ENCODE measurements at regions not wholly inside any gene's neighbourhood (a gene's known extent, or its start where the extent isn't known, plus 50 kb on each side); places are given as distances from the start of the nearest gene placed in this dataset.

- Histone ChIP-seq H3K4me1 (ENCODE audit: insufficient read depth, low read length) (peaks cover 6% of the 10 kb centered on the region), H3K27ac (ENCODE audit: low read length) (no peak overlapping the region), H3K27me3 (ENCODE audit: low read length) (no peaks in the 10 kb centered on the region), H3K4me3 (ENCODE audit: low read length) (no peak overlapping the region), H3F3A (ENCODE audit: low read length, unreplicated experiment) (no peaks in the 10 kb centered on the region), H3K9me3 (ENCODE audit: low read length) (no peaks in the 10 kb centered on the region), H3K9ac (ENCODE audit: low read length) (no peak overlapping the region), H3K9me2 (replicated peaks; ENCODE audit: low read length) (no peaks in the 10 kb centered on the region), H4K20me1 (ENCODE audit: low read length) (no peaks in the 10 kb centered on the region), H3K79me2 (ENCODE audit: low read length) (no peaks in the 10 kb centered on the region), H3K4me2 (ENCODE audit: low read length) (no peak overlapping the region), H2AFZ (ENCODE audit: low read length) (no peak overlapping the region), H3K36me3 (ENCODE audit: low read depth, low read length) (no peaks in the 10 kb centered on the region)
- ChIA-PET CTCF (no interaction called here), POLR2A (ENCODE audit: unreplicated experiment) (interaction anchor here (0.6 kb wide), 1 partner anchor 770 kb away, joined by 13 read pairs; no protein-coding TSS in a partner anchor)
- no TSS peak for BruUV-seq (replicated peaks)
- ATAC-seq (no peak), DNase-seq (no peak)
- TF ChIP-seq EZH2phosphoT487 (IDR thresholded peaks at IDR 0.05; ENCODE audit: borderline replicate concordance, low read length) (no peak), EZH2 (IDR thresholded peaks at IDR 0.05; ENCODE audit: low read length, unreplicated experiment) (no peak), CTCF (conservative IDR thresholded peaks at IDR 0.05; ENCODE audit: low read depth, low read length) (no peak)
- intact Hi-C loops (cut with micrococcal nuclease) = no loop called here
These were observed 353.0 kb upstream of the TMTC1 start for GRCh38 chr12:30136696-30137095.

GRCh38 chr12:30135776-30136175 is 352.0 kb upstream of the TMTC1 start:
- Histone ChIP-seq H3K4me3 (ENCODE audit: low read length) (no peak overlapping the region), H3K27me3 (ENCODE audit: low read length) (no peaks in the 10 kb centered on the region), H4K20me1 (ENCODE audit: low read length) (no peaks in the 10 kb centered on the region), H2AFZ (ENCODE audit: low read length) (no peak overlapping the region), H3K9ac (ENCODE audit: low read length) (no peak overlapping the region), H3K79me2 (ENCODE audit: low read length) (no peaks in the 10 kb centered on the region), H3K4me1 (ENCODE audit: insufficient read depth, low read length) (peaks cover 6% of the 10 kb centered on the region), H3K36me3 (ENCODE audit: low read depth, low read length) (no peaks in the 10 kb centered on the region), H3F3A (ENCODE audit: low read length, unreplicated experiment) (no peaks in the 10 kb centered on the region), H3K27ac (ENCODE audit: low read length) (no peak overlapping the region), H3K9me2 (replicated peaks; ENCODE audit: low read length) (no peaks in the 10 kb centered on the region), H3K4me2 (ENCODE audit: low read length) (no peak overlapping the region), H3K9me3 (ENCODE audit: low read length) (no peaks in the 10 kb centered on the region)
- DNase-seq (no peak), ATAC-seq (no peak)
- no TSS peak for BruUV-seq (replicated peaks)
- TF ChIP-seq EZH2phosphoT487 (IDR thresholded peaks at IDR 0.05; ENCODE audit: borderline replicate concordance, low read length) (no peak), CTCF (conservative IDR thresholded peaks at IDR 0.05; ENCODE audit: low read depth, low read length) (no peak), EZH2 (IDR thresholded peaks at IDR 0.05; ENCODE audit: low read length, unreplicated experiment) (no peak)
- intact Hi-C loops (cut with micrococcal nuclease) = no loop called here
- ChIA-PET CTCF (no interaction called here), POLR2A (ENCODE audit: unreplicated experiment) (no interaction called here)

GRCh38 chr12:30134229-30134628 is 350.5 kb upstream of the TMTC1 start:
- ATAC-seq = peak; percentile 45; the same call in 1 of the 2 replicates
- no peaks in the 10 kb centered on the region for H3K79me2 ChIP-seq (ENCODE audit: low read length)
- TF ChIP-seq EZH2 (IDR thresholded peaks at IDR 0.05; ENCODE audit: low read length, unreplicated experiment) (no peak), CTCF (conservative IDR thresholded peaks at IDR 0.05; ENCODE audit: low read depth, low read length) (peak; percentile 58; the same call in 1 of the 2 replicates)
- H3K27me3 ChIP-seq (ENCODE audit: low read length) = no peaks in the 10 kb centered on the region
- peak overlapping the region; percentile 39; the same call in 1 of the 2 replicates for H3K4me2 ChIP-seq (ENCODE audit: low read length)
- no peak overlapping the region for H3K4me3 ChIP-seq (ENCODE audit: low read length)
- H3K9me2 ChIP-seq (replicated peaks; ENCODE audit: low read length) = no peaks in the 10 kb centered on the region
- H3F3A ChIP-seq (ENCODE audit: low read length, unreplicated experiment) = no peaks in the 10 kb centered on the region
- H3K9me3 ChIP-seq (ENCODE audit: low read length) = no peaks in the 10 kb centered on the region
- ChIA-PET POLR2A (ENCODE audit: unreplicated experiment) (interaction anchor here (0.6 kb wide), 1 partner anchor 892 kb away, joined by 3 read pairs; no protein-coding TSS in a partner anchor), CTCF (interaction anchor here (0.7 to 1.2 kb wide), 2 partner anchors 119 to 614 kb away, joined by 3 to 12 read pairs; no protein-coding TSS in a partner anchor)
- no peaks in the 10 kb centered on the region for H3K36me3 ChIP-seq (ENCODE audit: low read depth, low read length)
- H4K20me1 ChIP-seq (ENCODE audit: low read length) = no peaks in the 10 kb centered on the region
- BruUV-seq (replicated peaks) = no TSS peak
- peak; percentile 64 for DNase-seq
- H3K4me1 ChIP-seq (ENCODE audit: insufficient read depth, low read length) = peaks cover 6% of the 10 kb centered on the region
- peak overlapping the region; percentile 64 for H2AFZ ChIP-seq (ENCODE audit: low read length)
- H3K9ac ChIP-seq (ENCODE audit: low read length) = no peak overlapping the region
- no peak overlapping the region for H3K27ac ChIP-seq (ENCODE audit: low read length)
- intact Hi-C loops (cut with micrococcal nuclease) = loop anchor here (5.0 kb wide), 1 partner anchor 152 kb away; no protein-coding TSS in a partner anchor
